Natural killer cell treated with Interleukin-12 subunit alpha and Interleukin-12 subunit beta and Interleukin-15 and Interleukin-18, amount 100 ng/mL, for 72 hours (primary cell): ENCODE measurements at regions not wholly inside any gene's neighbourhood (a gene's known extent, or its start where the extent isn't known, plus 50 kb on each side); places are given as distances from the start of the nearest gene placed in this dataset.

Source experiments
- ATAC-seq, 2 donors: fragments of 150-1000 bp; cut with Tn5 transposase in 1 of 2; sonication (Bioruptor Pico), chemical (Tn5 transposase) in 1 of 2; 2 replicates each; pipeline ENCODE4 v1.10.0; 2021
- DNase-seq: peaks from one replicate; pipeline ENCODE4 v3.0.0; 2022; ENCODE audit warnings: low spot score
- H3K27ac Mint-ChIP-seq, 2 donors: 1 replicate in 1 of 2; 2 replicates in 1 of 2; pipeline ENCODE4 v1.8.0; 2022; ENCODE audit warnings: mixed read lengths in 2 of 2, mild to moderate bottlenecking in 1 of 2, moderate library complexity in 1 of 2
- H3K27me3 Mint-ChIP-seq, 2 donors: 1 replicate in 1 of 2; 2 replicates in 1 of 2; pipeline ENCODE4 v1.8.0; 2022; ENCODE audit warnings: mixed read lengths in 2 of 2
- H3K36me3 Mint-ChIP-seq: one replicate; pipeline ENCODE4 v1.8.0; 2022; ENCODE audit warnings: mixed read lengths
- H3K4me1 Mint-ChIP-seq, 2 donors: 1 replicate in 1 of 2; 2 replicates in 1 of 2; pipeline ENCODE4 v1.8.0; 2022; ENCODE audit warnings: low read depth in 2 of 2, mixed read lengths in 2 of 2, mild to moderate bottlenecking in 1 of 2
- H3K4me3 Mint-ChIP-seq: one replicate; pipeline ENCODE4 v1.8.0; 2022; ENCODE audit warnings: mixed read lengths
- H3K9me3 Mint-ChIP-seq: 2 replicates; pipeline ENCODE4 v1.8.0; 2022; ENCODE audit warnings: mixed read lengths

DNA sequence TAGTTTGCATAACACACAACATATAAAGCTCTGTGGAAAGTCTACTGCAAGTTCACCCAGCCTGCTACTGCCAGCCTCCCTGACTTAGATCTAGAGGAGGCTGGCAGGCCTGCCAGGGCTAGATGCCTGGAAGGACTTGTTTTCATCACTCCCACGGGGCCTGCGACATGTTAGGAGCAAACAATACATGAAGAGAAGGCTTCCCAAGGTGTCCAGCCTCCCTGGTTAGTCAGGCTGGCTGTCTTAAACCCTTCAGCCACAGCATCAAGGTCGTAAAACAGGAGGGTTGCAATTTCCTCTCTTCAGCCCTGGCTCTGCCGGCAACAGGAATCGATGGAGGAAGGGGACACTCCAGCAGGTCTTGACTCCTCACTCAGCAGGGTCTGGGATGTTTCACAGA, 104.5 kb downstream of the NGF start:
- Mint-ChIP-seq H3K27ac (no peak overlapping the region), H3K4me1 (no peaks in the 10 kb centered on the region), H3K27me3 (peaks cover 11 to 27% of the 10 kb centered on the region in 2 donors), H3K4me3 (no peak overlapping the region), H3K36me3 (no peaks in the 10 kb centered on the region), H3K9me3 (no peaks in the 10 kb centered on the region)
- ATAC-seq (no peak), DNase-seq (no peak)

DNA sequence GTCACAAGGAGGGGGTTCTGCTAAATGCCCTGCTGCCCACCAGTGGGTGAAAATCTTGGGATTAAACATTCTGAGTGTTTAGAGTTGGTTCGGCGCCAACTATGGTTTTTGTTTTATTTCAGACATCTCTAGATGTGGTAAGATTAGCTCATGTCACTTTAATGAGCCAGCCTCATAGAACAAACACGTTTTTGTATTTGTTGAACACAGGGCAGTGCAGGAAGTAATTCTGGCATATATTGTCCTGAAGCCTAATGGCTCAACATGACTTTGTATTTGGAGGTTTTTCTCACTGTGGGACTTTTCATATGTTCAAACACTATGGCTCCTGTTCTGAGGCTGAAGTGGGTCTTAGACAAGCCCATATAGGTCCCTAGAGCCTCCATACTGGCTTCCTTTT, 107.8 kb downstream of the NGF start:
- no peak overlapping the region for H3K27ac Mint-ChIP-seq
- ATAC-seq (no peak), DNase-seq (no peak)
- H3K4me1 Mint-ChIP-seq: no peaks in the 10 kb centered on the region
- H3K27me3 Mint-ChIP-seq: no peaks in the 10 kb centered on the region
- no peak overlapping the region for H3K4me3 Mint-ChIP-seq
- no peaks in the 10 kb centered on the region for H3K36me3 Mint-ChIP-seq
- H3K9me3 Mint-ChIP-seq: no peaks in the 10 kb centered on the region

- Mint-ChIP-seq H3K9me3 (no peaks in the 10 kb centered on the region), H3K4me3 (no peak overlapping the region), H3K27ac (no peak overlapping the region), H3K27me3 (peaks cover 0 to 2% of the 10 kb centered on the region in 2 donors), H3K36me3 (no peaks in the 10 kb centered on the region), H3K4me1 (no peaks in the 10 kb centered on the region)
- no peak for DNase-seq
- ATAC-seq: no peak
Observed at GRCh38 chr1:115229016-115229415, 109.0 kb downstream of the NGF start.

GRCh38 chr1:115228191-115228590, 109.9 kb downstream of the NGF start:
- Mint-ChIP-seq H3K27ac (no peak overlapping the region), H3K4me1 (no peaks in the 10 kb centered on the region), H3K9me3 (no peaks in the 10 kb centered on the region), H3K36me3 (no peaks in the 10 kb centered on the region), H3K27me3 (peaks cover 2 to 7% of the 10 kb centered on the region in 2 donors), H3K4me3 (no peak overlapping the region)
- DNase-seq (no peak), ATAC-seq (no peak)

GRCh38 chr1:115227346-115228082, 110.5 kb downstream of the NGF start:
- no peak for ATAC-seq
- DNase-seq: no peak
- Mint-ChIP-seq H3K9me3 (no peaks in the 10 kb centered on the region), H3K27me3 (peaks cover 7 to 8% of the 10 kb centered on the region in 2 donors), H3K27ac (no peak overlapping the region), H3K36me3 (no peaks in the 10 kb centered on the region), H3K4me3 (no peak overlapping the region), H3K4me1 (no peaks in the 10 kb centered on the region)

DNA sequence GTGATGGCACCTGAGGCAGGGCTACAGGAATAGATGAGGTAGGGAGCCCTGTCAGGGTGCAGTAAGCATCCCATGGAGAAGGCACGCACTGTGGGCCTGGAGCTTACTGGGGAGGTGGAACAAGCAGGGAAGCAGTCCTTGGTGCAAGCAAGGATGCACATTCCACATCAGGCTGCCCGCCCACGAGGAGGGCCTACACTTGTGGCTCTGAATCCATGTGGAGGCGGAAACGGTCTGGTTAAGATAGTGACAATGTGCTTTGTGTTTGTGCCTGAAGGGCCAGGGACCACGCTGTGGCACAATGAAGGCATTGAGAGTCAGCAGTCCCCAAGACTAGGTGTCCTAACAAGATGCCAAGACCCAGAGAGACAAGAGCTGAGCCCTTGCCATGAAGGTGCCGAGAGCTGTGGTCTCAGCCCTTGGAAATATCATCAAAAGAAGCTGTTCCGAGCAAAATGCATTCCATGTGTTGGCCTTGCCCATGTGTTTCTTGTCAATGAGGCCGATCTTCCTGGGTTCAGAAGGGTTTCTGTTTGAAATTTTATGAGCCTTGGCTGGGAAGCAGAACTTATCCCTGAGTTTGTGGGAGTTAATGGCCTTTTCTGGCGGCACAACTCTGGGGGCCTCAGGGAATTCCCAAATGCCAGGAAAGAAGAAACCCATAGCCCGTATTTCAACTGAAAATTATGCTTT, 111.9 kb downstream of the NGF start:
- no peak overlapping the region for H3K27ac Mint-ChIP-seq
- peak in 1 of 2 donors; percentile 12 for ATAC-seq
- H3K27me3 Mint-ChIP-seq: peaks cover 7 to 8% of the 10 kb centered on the region in 2 donors
- H3K36me3 Mint-ChIP-seq: no peaks in the 10 kb centered on the region
- no peak overlapping the region for H3K4me3 Mint-ChIP-seq
- no peak for DNase-seq
- H3K9me3 Mint-ChIP-seq: no peaks in the 10 kb centered on the region
- no peaks in the 10 kb centered on the region for H3K4me1 Mint-ChIP-seq

- Mint-ChIP-seq H3K4me3 (no peak overlapping the region), H3K4me1 (no peaks in the 10 kb centered on the region), H3K27ac (no peak overlapping the region), H3K27me3 (peaks cover 7 to 8% of the 10 kb centered on the region in 2 donors), H3K36me3 (no peaks in the 10 kb centered on the region), H3K9me3 (no peaks in the 10 kb centered on the region)
- DNase-seq: no peak
- ATAC-seq: no peak
Observed at GRCh38 chr1:115224636-115225035, 113.4 kb downstream of the NGF start.

DNA sequence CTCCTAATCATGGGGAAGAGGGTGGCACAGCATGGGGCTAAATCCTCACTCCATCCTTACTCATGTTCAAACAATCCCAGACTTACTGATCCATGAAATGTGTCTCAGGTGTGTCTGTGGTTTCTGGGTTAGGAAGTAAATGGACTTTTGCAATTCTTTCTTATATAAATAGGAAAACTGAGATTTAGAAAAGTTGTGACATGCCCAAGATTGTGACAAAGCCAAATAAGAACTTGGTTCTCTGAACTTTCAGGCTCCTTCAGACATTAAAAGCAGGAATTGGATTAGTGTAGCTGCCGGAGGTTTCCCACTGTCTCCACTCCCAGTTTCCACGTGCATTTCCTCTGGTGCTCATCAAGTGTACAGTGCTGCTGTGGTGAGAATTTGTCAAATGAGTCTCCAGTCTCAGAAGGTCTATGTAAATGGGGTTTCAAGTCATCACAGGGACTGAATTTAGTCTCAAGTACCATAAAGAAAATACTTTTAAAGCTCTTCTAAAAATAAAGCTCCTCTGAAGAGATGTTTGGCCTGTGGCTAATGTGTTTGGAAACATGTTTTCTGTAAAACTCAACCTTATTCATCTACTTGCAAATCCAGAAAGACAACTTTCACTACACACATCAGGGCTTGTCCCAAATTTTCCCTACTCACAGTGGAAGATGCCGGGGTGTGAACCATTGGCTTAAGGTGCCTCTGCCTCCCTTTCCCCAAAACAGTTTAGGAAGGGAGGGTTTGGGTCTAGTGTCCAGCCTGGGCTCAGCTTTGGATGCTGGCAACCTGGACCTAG, 115.2 kb downstream of the NGF start:
- H3K9me3 Mint-ChIP-seq: no peaks in the 10 kb centered on the region
- ATAC-seq (no peak), DNase-seq (no peak)
- no peak overlapping the region for H3K4me3 Mint-ChIP-seq
- peaks cover 11 to 14% of the 10 kb centered on the region in 2 donors for H3K27me3 Mint-ChIP-seq
- H3K27ac Mint-ChIP-seq: no peak overlapping the region
- no peaks in the 10 kb centered on the region for H3K36me3 Mint-ChIP-seq
- H3K4me1 Mint-ChIP-seq: no peaks in the 10 kb centered on the region

DNA sequence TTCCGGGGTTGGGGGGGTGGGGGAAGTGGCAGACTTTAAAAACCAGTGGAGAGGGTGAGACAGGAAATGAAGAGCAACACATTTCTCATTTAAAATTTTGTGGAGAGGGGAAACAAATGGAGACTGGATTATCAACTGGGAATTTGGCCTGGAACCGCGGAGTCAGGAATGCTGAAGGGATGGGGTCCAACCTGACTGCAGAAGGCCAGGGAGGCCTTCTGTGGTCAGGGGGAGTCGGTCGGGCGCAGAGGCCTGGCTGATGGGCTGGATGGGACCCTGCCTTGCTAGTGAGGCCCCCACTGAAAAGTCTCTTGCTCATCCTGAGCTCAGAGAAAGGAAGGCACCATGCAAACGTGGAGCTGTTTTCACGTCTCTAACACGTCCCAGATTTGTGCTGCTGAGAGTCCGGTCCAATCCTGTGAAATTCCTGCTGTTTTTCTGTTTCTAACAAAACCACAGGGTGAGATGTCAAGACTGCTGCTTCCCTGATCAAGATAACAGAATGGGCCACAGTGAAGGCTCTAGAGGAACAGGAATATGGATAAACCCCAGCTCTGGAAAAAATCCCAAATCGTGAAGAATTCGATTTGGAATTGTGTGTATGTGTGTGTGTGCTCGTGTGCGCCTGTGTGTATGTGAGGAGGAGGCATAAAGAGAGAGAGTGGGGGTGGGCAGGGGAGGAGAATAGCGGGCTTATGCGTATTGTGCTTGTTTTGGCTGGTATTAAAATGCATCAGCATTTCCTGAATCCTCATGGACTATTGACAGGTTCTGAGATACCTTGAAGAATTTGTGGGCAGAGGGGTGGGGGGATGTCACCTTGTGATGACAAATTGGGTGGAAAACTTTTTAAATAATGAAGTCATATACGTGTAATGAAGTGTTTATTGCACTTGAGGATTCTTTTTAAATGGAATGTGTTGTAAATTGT, 117.4 kb downstream of the NGF start:
- Mint-ChIP-seq H3K27me3 (peaks cover 17 to 23% of the 10 kb centered on the region in 2 donors), H3K27ac (no peak overlapping the region), H3K4me1 (no peaks in the 10 kb centered on the region), H3K9me3 (no peaks in the 10 kb centered on the region), H3K36me3 (no peaks in the 10 kb centered on the region), H3K4me3 (no peak overlapping the region)
- no peak for DNase-seq
- no peak for ATAC-seq

GRCh38 chr1:115219927-115220326, 118.1 kb downstream of the NGF start:
- no peak overlapping the region for H3K27ac Mint-ChIP-seq
- ATAC-seq: no peak

DNA sequence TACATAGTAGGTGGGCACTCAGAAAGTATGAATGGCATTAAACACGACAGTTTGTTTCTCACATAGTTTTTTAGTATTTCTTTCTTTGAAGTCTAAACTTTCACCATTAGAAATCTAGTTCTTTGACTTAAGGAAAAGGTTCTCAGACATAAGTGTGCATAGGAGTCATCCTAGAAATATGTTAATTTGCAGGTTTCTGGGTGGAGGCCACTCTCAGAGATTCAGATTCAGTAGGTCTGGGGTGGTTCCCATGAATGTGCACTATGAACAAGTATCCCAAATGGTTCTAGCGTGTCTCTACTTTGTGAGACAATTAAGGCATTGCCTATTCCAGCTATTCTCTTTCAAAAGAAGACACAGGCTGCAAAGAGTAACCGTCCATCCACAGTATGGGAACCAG, 119.3 kb downstream of the NGF start:
- Mint-ChIP-seq H3K4me1 (no peaks in the 10 kb centered on the region), H3K27me3 (peaks cover 11 to 29% of the 10 kb centered on the region in 2 donors), H3K27ac (no peak overlapping the region), H3K9me3 (no peaks in the 10 kb centered on the region), H3K36me3 (no peaks in the 10 kb centered on the region), H3K4me3 (no peak overlapping the region)
- no peak for DNase-seq
- no peak for ATAC-seq

More at GRCh38 chr1:115219927-115220326, 118.1 kb downstream of the NGF start:
- Mint-ChIP-seq H3K4me1 (no peaks in the 10 kb centered on the region), H3K27me3 (peaks cover 17 to 23% of the 10 kb centered on the region in 2 donors), H3K9me3 (no peaks in the 10 kb centered on the region), H3K36me3 (no peaks in the 10 kb centered on the region), H3K4me3 (no peak overlapping the region)
- no peak for DNase-seq

DNA sequence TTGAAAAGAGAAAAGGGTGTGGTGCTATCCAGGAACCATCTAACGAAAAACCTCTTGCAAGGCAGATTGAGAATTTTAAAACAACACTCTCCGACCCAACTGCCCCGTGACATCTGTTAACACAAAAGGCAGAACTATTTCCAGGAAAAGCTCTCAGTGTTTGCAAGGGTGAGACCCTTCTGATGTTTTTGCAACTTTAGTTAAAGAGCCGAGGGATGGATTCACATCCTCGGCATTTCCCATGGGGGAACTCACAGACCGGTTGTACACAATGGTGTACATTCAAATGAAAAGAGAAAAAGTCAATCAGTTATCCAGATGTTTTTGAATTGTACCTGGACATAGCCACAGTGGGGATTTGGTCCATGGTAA, 120.0 kb downstream of the NGF start:
- Mint-ChIP-seq H3K27me3 (peaks cover 12 to 32% of the 10 kb centered on the region in 2 donors), H3K4me3 (no peak overlapping the region), H3K36me3 (no peaks in the 10 kb centered on the region), H3K9me3 (no peaks in the 10 kb centered on the region), H3K27ac (no peak overlapping the region), H3K4me1 (no peaks in the 10 kb centered on the region)
- no peak for ATAC-seq
- DNase-seq: no peak
